GM23248 (cell line): ENCODE measurements at regions not wholly inside any gene's neighbourhood (a gene's known extent, or its start where the extent isn't known, plus 50 kb on each side); places are given as distances from the start of the nearest gene placed in this dataset.

Experiments
- EZH2 ChIP-seq: fragments of 200-600 bp; sonication (generic); IDR thresholded peaks from 2 replicates; pipeline ENCODE4 v1.6.1; 2018; ENCODE audit warnings: antibody characterized with exemption, mild to moderate bottlenecking; ENCODE audit not compliant: insufficient read depth, poor library complexity, severe bottlenecking
- EZH2phosphoT487 ChIP-seq: fragments of 200-600 bp; sonication (generic); IDR thresholded peaks from 2 replicates; pipeline ENCODE4 v1.6.1; 2018; ENCODE audit warnings: antibody characterized with exemption, moderate library complexity, mild to moderate bottlenecking, low read depth; ENCODE audit not compliant: insufficient read depth

DNA sequence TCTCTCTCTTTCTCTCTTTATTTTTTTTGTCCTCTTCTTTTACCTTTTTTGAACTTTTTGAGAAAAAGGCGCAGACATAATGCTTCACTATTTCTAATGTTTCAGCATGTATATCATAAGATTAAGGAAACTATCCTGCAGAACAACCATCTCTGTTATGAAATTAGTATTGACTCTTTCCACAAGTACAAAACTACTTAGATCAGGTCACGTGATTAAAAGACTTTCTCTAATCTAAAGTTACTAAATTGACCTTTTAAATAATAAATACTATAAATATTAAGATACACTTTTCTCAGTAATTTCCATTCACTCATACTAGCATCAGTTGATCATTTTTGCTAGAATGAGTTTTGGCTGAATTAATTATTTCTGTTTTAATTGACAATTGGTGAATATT lies 844.5 kb upstream of the LRFN5 start:
- TF ChIP-seq EZH2phosphoT487 (no peak), EZH2 (no peak)
